ENCODE measurements at regions not wholly inside any gene's neighbourhood (a gene's known extent, or its start where the extent isn't known, plus 50 kb on each side); places are given as distances from the start of the nearest gene placed in this dataset.

DNA sequence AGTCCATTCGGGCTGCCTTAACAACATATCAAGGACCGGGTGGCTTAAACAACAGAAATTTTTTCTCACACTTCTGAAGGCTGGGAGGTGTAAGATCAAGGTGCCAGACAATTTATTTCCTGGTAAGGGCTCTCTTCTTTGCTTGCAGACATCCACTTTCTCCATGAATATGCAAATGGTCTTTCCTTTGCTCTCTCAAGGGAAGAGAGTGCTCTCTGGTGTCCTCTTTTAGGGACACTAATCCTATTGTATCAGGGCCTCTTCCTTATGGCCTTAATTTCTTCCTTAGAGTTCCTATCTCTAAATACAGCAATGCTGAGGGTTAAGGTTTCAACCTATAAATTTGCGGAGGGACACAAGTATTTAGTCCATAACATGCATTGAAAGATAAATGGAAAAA lies 770.8 kb downstream of the DSC3 start:
- Histone ChIP-seq H3K9me3 (ENCODE audit: control insufficient read depth in 1 of 2, low read length in 2 of 2) (no peaks in the 10 kb centered on the region), H3K4me3 (ENCODE audit: low read depth in 1 of 2, low read length in 2 of 2) (no peak overlapping the region), H3K27ac (ENCODE audit: low read length) (no peak overlapping the region), H3K4me1 (ENCODE audit: control insufficient read depth in 1 of 2, insufficient read depth in 2 of 2, low read length in 2 of 2) (no peaks in the 10 kb centered on the region), H3K27me3 (ENCODE audit: low read depth, low read length) (no peaks in the 10 kb centered on the region), H3K36me3 (ENCODE audit: control insufficient read depth in 1 of 2, insufficient read depth in 2 of 2, low read length in 2 of 2) (no peaks in the 10 kb centered on the region)

- no peaks in the 10 kb centered on the region for H3K4me1 ChIP-seq (ENCODE audit: control insufficient read depth in 1 of 2, insufficient read depth in 2 of 2, low read length in 2 of 2)
- no peak overlapping the region for H3K27ac ChIP-seq (ENCODE audit: low read length)
- H3K4me3 ChIP-seq (ENCODE audit: low read depth in 1 of 2, low read length in 2 of 2), result no peak overlapping the region
These were observed 777.4 kb downstream of the DSC3 start for GRCh38 chr18:30265190-30265589.

GRCh38 chr18:30254331-30254730 lies 788.2 kb downstream of the DSC3 start:
- H3K36me3 ChIP-seq (ENCODE audit: control insufficient read depth in 1 of 2, insufficient read depth in 2 of 2, low read length in 2 of 2), result no peaks in the 10 kb centered on the region

More at GRCh38 chr18:30265190-30265589, 777.4 kb downstream of the DSC3 start:
- H3K36me3 ChIP-seq (ENCODE audit: control insufficient read depth in 1 of 2, insufficient read depth in 2 of 2, low read length in 2 of 2), result no peaks in the 10 kb centered on the region
- no peaks in the 10 kb centered on the region for H3K9me3 ChIP-seq (ENCODE audit: control insufficient read depth in 1 of 2, low read length in 2 of 2)
- H3K27me3 ChIP-seq (ENCODE audit: low read depth, low read length), result no peaks in the 10 kb centered on the region

DNA sequence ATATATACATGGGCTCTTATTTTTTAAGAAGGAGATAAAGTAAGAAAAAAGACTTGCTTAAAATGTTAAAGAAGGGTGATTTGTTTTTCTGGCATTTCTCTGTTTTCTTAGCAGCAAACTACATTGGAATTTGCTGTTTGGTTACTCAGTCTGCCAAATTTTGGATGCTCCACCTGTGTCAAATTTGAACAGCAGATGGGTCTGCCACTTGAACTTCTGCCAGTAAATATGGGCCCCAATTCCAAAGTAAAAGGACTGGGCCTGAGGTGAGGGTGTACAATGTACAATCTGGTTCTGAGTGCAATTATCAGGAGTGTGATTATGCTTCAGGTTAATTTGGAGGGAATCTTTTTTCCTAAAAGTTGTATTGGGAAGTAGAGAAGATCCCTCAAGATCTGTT lies 794.5 kb downstream of the DSC3 start:
- no peaks in the 10 kb centered on the region for H3K4me1 ChIP-seq (ENCODE audit: control insufficient read depth in 1 of 2, insufficient read depth in 2 of 2, low read length in 2 of 2)
- no peaks in the 10 kb centered on the region for H3K27me3 ChIP-seq (ENCODE audit: low read depth, low read length)
- no peak overlapping the region for H3K4me3 ChIP-seq (ENCODE audit: low read depth in 1 of 2, low read length in 2 of 2)
- no peak overlapping the region for H3K27ac ChIP-seq (ENCODE audit: low read length)
- H3K36me3 ChIP-seq (ENCODE audit: control insufficient read depth in 1 of 2, insufficient read depth in 2 of 2, low read length in 2 of 2), result no peaks in the 10 kb centered on the region
- no peaks in the 10 kb centered on the region for H3K9me3 ChIP-seq (ENCODE audit: control insufficient read depth in 1 of 2, low read length in 2 of 2)

More at GRCh38 chr18:30254331-30254730, 788.2 kb downstream of the DSC3 start:
- Histone ChIP-seq H3K9me3 (ENCODE audit: control insufficient read depth in 1 of 2, low read length in 2 of 2) (no peaks in the 10 kb centered on the region), H3K4me1 (ENCODE audit: control insufficient read depth in 1 of 2, insufficient read depth in 2 of 2, low read length in 2 of 2) (no peaks in the 10 kb centered on the region), H3K27ac (ENCODE audit: low read length) (no peak overlapping the region), H3K4me3 (ENCODE audit: low read depth in 1 of 2, low read length in 2 of 2) (no peak overlapping the region), H3K27me3 (ENCODE audit: low read depth, low read length) (no peaks in the 10 kb centered on the region)

- H3K27me3 ChIP-seq (ENCODE audit: low read depth, low read length), result no peaks in the 10 kb centered on the region
- H3K36me3 ChIP-seq (ENCODE audit: control insufficient read depth in 1 of 2, insufficient read depth in 2 of 2, low read length in 2 of 2), result no peaks in the 10 kb centered on the region
- no peaks in the 10 kb centered on the region for H3K9me3 ChIP-seq (ENCODE audit: control insufficient read depth in 1 of 2, low read length in 2 of 2)
- no peaks in the 10 kb centered on the region for H3K4me1 ChIP-seq (ENCODE audit: control insufficient read depth in 1 of 2, insufficient read depth in 2 of 2, low read length in 2 of 2)
- H3K27ac ChIP-seq (ENCODE audit: low read length), result no peak overlapping the region
- no peak overlapping the region for H3K4me3 ChIP-seq (ENCODE audit: low read depth in 1 of 2, low read length in 2 of 2)
These were observed 796.6 kb downstream of the DSC3 start for GRCh38 chr18:30245766-30246455.

DNA sequence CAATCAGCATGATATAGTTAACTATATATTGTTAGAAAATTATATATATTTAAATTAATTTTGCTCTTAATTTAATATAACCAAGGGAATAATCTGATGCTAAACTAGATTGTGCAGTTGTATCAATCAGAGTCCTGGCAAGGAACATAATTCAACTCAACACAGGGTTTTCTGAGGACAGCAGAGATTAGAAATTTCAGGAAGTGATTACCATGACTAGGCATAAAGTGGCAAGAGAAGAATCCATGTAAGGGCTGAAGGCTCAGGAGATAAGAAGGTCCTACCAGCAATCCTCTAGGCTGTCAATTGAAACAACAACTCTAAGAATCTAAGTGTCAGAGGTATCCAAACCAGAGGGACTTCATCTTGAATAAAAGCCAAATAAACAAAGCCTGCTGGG lies 807.8 kb downstream of the DSC3 start:
- no peaks in the 10 kb centered on the region for H3K27me3 ChIP-seq (ENCODE audit: low read depth, low read length)
- no peaks in the 10 kb centered on the region for H3K36me3 ChIP-seq (ENCODE audit: control insufficient read depth in 1 of 2, insufficient read depth in 2 of 2, low read length in 2 of 2)
- H3K4me3 ChIP-seq (ENCODE audit: low read depth in 1 of 2, low read length in 2 of 2), result no peak overlapping the region
- no peak overlapping the region for H3K27ac ChIP-seq (ENCODE audit: low read length)
- H3K4me1 ChIP-seq (ENCODE audit: control insufficient read depth in 1 of 2, insufficient read depth in 2 of 2, low read length in 2 of 2), result no peaks in the 10 kb centered on the region
- H3K9me3 ChIP-seq (ENCODE audit: control insufficient read depth in 1 of 2, low read length in 2 of 2), result no peaks in the 10 kb centered on the region

DNA sequence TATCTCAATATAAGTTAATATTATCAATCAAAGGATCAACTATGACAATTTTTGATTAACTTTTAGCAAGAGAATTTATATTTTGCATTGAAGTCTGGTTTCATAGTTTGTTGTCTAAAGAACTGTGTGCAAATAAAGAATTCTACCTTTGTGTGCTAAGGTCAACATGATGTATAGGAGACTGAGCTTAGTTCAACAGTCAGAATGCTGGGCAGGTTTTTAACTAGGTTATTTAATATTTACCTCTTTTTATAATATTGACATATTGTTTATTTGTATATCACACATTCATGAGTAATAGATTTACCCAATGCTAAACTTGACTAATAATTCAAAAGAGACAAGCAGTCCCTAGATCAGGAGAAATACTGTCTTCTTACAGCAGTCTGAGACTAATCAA lies 831.4 kb downstream of the DSC3 start:
- no peaks in the 10 kb centered on the region for H3K9me3 ChIP-seq (ENCODE audit: control insufficient read depth in 1 of 2, low read length in 2 of 2)
- H3K4me1 ChIP-seq (ENCODE audit: control insufficient read depth in 1 of 2, insufficient read depth in 2 of 2, low read length in 2 of 2), result no peaks in the 10 kb centered on the region
- H3K4me3 ChIP-seq (ENCODE audit: low read depth in 1 of 2, low read length in 2 of 2), result no peak overlapping the region
- H3K27ac ChIP-seq (ENCODE audit: low read length), result no peak overlapping the region
- H3K36me3 ChIP-seq (ENCODE audit: control insufficient read depth in 1 of 2, insufficient read depth in 2 of 2, low read length in 2 of 2), result no peaks in the 10 kb centered on the region
- no peaks in the 10 kb centered on the region for H3K27me3 ChIP-seq (ENCODE audit: low read depth, low read length)

- H3K36me3 ChIP-seq (ENCODE audit: control insufficient read depth in 1 of 2, insufficient read depth in 2 of 2, low read length in 2 of 2), result no peaks in the 10 kb centered on the region
- no peak overlapping the region for H3K27ac ChIP-seq (ENCODE audit: low read length)
- H3K9me3 ChIP-seq (ENCODE audit: control insufficient read depth in 1 of 2, low read length in 2 of 2), result no peaks in the 10 kb centered on the region
- H3K4me1 ChIP-seq (ENCODE audit: control insufficient read depth in 1 of 2, insufficient read depth in 2 of 2, low read length in 2 of 2), result no peaks in the 10 kb centered on the region
- H3K4me3 ChIP-seq (ENCODE audit: low read depth in 1 of 2, low read length in 2 of 2), result no peak overlapping the region
- H3K27me3 ChIP-seq (ENCODE audit: low read depth, low read length), result no peaks in the 10 kb centered on the region
These were observed 834.0 kb downstream of the DSC3 start for GRCh38 chr18:30208546-30208945.

DNA sequence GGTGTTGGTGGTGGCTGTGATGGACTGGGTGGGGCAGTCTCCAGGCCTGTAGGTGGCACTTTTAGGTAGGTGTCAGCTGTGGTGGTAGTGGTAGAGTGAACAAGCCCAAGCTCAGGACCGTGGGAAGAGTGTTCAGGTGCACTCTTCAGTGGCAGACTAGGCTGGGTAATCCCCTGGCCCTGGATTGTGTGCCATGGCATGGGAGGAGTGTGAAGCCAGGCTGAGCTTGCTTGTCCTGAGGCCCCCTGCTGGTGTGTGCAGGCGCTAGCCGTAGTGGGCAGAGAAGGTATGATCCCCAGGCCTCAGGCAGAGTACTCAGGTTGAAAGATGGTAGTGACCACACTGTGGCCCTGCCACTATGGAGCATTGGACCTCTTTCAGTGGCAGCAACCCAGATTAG lies 850.3 kb downstream of the DSC3 start:
- Histone ChIP-seq H3K36me3 (ENCODE audit: control insufficient read depth in 1 of 2, insufficient read depth in 2 of 2, low read length in 2 of 2) (no peaks in the 10 kb centered on the region), H3K27me3 (ENCODE audit: low read depth, low read length) (no peaks in the 10 kb centered on the region), H3K4me3 (ENCODE audit: low read depth in 1 of 2, low read length in 2 of 2) (no peak overlapping the region), H3K4me1 (ENCODE audit: control insufficient read depth in 1 of 2, insufficient read depth in 2 of 2, low read length in 2 of 2) (no peaks in the 10 kb centered on the region), H3K27ac (ENCODE audit: low read length) (no peak overlapping the region), H3K9me3 (ENCODE audit: control insufficient read depth in 1 of 2, low read length in 2 of 2) (peaks cover 3 to 12% of the 10 kb centered on the region in 2 donors)

DNA sequence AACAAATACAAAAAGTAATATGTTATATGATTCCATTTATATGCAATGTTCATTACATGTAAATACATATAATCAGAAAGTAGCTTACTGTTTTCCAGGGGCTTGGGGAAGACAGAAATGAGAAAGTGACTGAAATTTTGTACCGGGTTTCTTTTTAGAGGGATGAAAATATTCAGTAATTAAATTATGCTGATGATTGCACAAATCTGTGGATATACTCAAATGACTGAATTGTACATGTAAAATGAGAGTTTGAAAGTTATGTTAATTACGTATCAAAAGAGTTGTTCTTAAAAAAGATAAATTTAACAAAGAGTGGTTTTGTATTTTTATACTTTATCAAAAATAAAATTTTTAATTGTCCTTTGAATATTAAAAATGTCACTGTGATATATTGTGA lies 856.3 kb downstream of the DSC3 start:
- no peak overlapping the region for H3K27ac ChIP-seq (ENCODE audit: low read length)
- no peaks in the 10 kb centered on the region for H3K27me3 ChIP-seq (ENCODE audit: low read depth, low read length)
- no peaks in the 10 kb centered on the region for H3K36me3 ChIP-seq (ENCODE audit: control insufficient read depth in 1 of 2, insufficient read depth in 2 of 2, low read length in 2 of 2)
- no peaks in the 10 kb centered on the region for H3K4me1 ChIP-seq (ENCODE audit: control insufficient read depth in 1 of 2, insufficient read depth in 2 of 2, low read length in 2 of 2)
- H3K9me3 ChIP-seq (ENCODE audit: control insufficient read depth in 1 of 2, low read length in 2 of 2), result no peaks in the 10 kb centered on the region
- H3K4me3 ChIP-seq (ENCODE audit: low read depth in 1 of 2, low read length in 2 of 2), result no peak overlapping the region

- no peaks in the 10 kb centered on the region for H3K4me1 ChIP-seq (ENCODE audit: control insufficient read depth in 1 of 2, insufficient read depth in 2 of 2, low read length in 2 of 2)
- no peaks in the 10 kb centered on the region for H3K36me3 ChIP-seq (ENCODE audit: control insufficient read depth in 1 of 2, insufficient read depth in 2 of 2, low read length in 2 of 2)
- H3K9me3 ChIP-seq (ENCODE audit: control insufficient read depth in 1 of 2, low read length in 2 of 2), result peaks cover 0 to 5% of the 10 kb centered on the region in 2 donors
- no peak overlapping the region for H3K4me3 ChIP-seq (ENCODE audit: low read depth in 1 of 2, low read length in 2 of 2)
- H3K27me3 ChIP-seq (ENCODE audit: low read depth, low read length), result no peaks in the 10 kb centered on the region
- H3K27ac ChIP-seq (ENCODE audit: low read length), result no peak overlapping the region
These were observed 865.5 kb downstream of the DSC3 start for GRCh38 chr18:30177056-30177455.

GRCh38 chr18:30175621-30176225 lies 866.8 kb downstream of the DSC3 start:
- H3K27me3 ChIP-seq (ENCODE audit: low read depth, low read length), result no peaks in the 10 kb centered on the region

More at GRCh38 chr18:30175621-30176225, 866.8 kb downstream of the DSC3 start:
- H3K9me3 ChIP-seq (ENCODE audit: control insufficient read depth in 1 of 2, low read length in 2 of 2), result peaks cover 0 to 5% of the 10 kb centered on the region in 2 donors
- H3K27ac ChIP-seq (ENCODE audit: low read length), result no peak overlapping the region
- H3K4me3 ChIP-seq (ENCODE audit: low read depth in 1 of 2, low read length in 2 of 2), result no peak overlapping the region
- H3K36me3 ChIP-seq (ENCODE audit: control insufficient read depth in 1 of 2, insufficient read depth in 2 of 2, low read length in 2 of 2), result no peaks in the 10 kb centered on the region
- no peaks in the 10 kb centered on the region for H3K4me1 ChIP-seq (ENCODE audit: control insufficient read depth in 1 of 2, insufficient read depth in 2 of 2, low read length in 2 of 2)

Measured in muscle layer of duodenum (tissue), 2 donors.